Loucy (cell line): ENCODE measurements at regions not wholly inside any gene's neighbourhood (a gene's known extent, or its start where the extent isn't known, plus 50 kb on each side); places are given as distances from the start of the nearest gene placed in this dataset.

Source experiments
- EZH2phosphoT487 ChIP-seq: fragments of 200-600 bp; IDR thresholded peaks from 2 replicates; pipeline ENCODE4 v1.6.1; 2018; ENCODE audit warnings: antibody characterized with exemption, mild to moderate bottlenecking, moderate library complexity, borderline replicate concordance
- TF ChIP-seq, protein P1 (sequence below): fragments of 200-600 bp; sonication (generic); conservative IDR thresholded peaks from 2 replicates; pipeline ENCODE4 v1.5.1; 2014; ENCODE audit warnings: mild to moderate bottlenecking, antibody characterized with exemption, low read length

GRCh38 chr10:29407280-29407858, 118.5 kb downstream of the LYZL1 start:
- TF ChIP-seq, protein P1, sequence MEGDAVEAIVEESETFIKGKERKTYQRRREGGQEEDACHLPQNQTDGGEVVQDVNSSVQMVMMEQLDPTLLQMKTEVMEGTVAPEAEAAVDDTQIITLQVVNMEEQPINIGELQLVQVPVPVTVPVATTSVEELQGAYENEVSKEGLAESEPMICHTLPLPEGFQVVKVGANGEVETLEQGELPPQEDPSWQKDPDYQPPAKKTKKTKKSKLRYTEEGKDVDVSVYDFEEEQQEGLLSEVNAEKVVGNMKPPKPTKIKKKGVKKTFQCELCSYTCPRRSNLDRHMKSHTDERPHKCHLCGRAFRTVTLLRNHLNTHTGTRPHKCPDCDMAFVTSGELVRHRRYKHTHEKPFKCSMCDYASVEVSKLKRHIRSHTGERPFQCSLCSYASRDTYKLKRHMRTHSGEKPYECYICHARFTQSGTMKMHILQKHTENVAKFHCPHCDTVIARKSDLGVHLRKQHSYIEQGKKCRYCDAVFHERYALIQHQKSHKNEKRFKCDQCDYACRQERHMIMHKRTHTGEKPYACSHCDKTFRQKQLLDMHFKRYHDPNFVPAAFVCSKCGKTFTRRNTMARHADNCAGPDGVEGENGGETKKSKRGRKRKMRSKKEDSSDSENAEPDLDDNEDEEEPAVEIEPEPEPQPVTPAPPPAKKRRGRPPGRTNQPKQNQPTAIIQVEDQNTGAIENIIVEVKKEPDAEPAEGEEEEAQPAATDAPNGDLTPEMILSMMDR, result no peak
- no peak for TF ChIP-seq EZH2phosphoT487
